ENCODE measurements at regions not wholly inside any gene's neighbourhood (a gene's known extent, or its start where the extent isn't known, plus 50 kb on each side); places are given as distances from the start of the nearest gene placed in this dataset.
A peak's percentile ranks its signal among the peaks of the same experiment; 100 is the strongest.
"Not testable (repeated sequence)": the region's sequence is repeated elsewhere in the genome, so short reads cannot be mapped to it uniquely, and the experiment has no call there.

- no peak overlapping the region for H3K9ac ChIP-seq (ENCODE audit: low read length)
- H4K20me1 ChIP-seq (ENCODE audit: insufficient read depth, low read length) = no peaks in the 10 kb centered on the region
- H3K79me2 ChIP-seq (ENCODE audit: low read length) = no peaks in the 10 kb centered on the region
- no peak overlapping the region for H3K4me2 ChIP-seq (ENCODE audit: low read length)
- H3K27me3 ChIP-seq (ENCODE audit: low read depth, low read length) = no peaks in the 10 kb centered on the region
- no peak overlapping the region for H2AFZ ChIP-seq (ENCODE audit: low read depth, low read length)
- no peak overlapping the region for H3K27ac ChIP-seq (ENCODE audit: low read length)
- H3K4me1 ChIP-seq (ENCODE audit: low read length) = no peaks in the 10 kb centered on the region
- TF ChIP-seq CTCF (IDR thresholded peaks at IDR 0.05; ENCODE audit: low read depth, low read length) (no peak), EZH2phosphoT487 (IDR thresholded peaks at IDR 0.05; ENCODE audit: low read depth) (no peak)
- no peaks in the 10 kb centered on the region for H3K36me3 ChIP-seq (replicated peaks; ENCODE audit: low read depth, low read length)
- no peaks in the 10 kb centered on the region for H3K9me3 ChIP-seq (ENCODE audit: insufficient read depth, low read length)
- no peak overlapping the region for H3K4me3 ChIP-seq (ENCODE audit: low read length)
These were observed 1430.0 kb upstream of the PRMT6 start for GRCh38 chr1:105626276-105626987.

- not testable (repeated sequence) for H3K79me2 ChIP-seq (ENCODE audit: low read length); H3K36me3 ChIP-seq (replicated peaks; ENCODE audit: low read depth, low read length); H3K27me3 ChIP-seq (ENCODE audit: low read depth, low read length); H4K20me1 ChIP-seq (ENCODE audit: insufficient read depth, low read length); H3K4me3 ChIP-seq (ENCODE audit: low read length); H3K9me3 ChIP-seq (ENCODE audit: insufficient read depth, low read length); H3K4me2 ChIP-seq (ENCODE audit: low read length); H3K4me1 ChIP-seq (ENCODE audit: low read length); H3K9ac ChIP-seq (ENCODE audit: low read length); H2AFZ ChIP-seq (ENCODE audit: low read depth, low read length); H3K27ac ChIP-seq (ENCODE audit: low read length)
These were observed 1425.2 kb upstream of the PRMT6 start for GRCh38 chr1:105631153-105631744.

GRCh38 chr1:105632342-105633196 lies 1423.9 kb upstream of the PRMT6 start:
- H3K4me1 ChIP-seq (ENCODE audit: low read length) = peaks cover 11% of the 10 kb centered on the region
- no peak overlapping the region for H2AFZ ChIP-seq (ENCODE audit: low read depth, low read length)
- no peak overlapping the region for H3K4me2 ChIP-seq (ENCODE audit: low read length)
- no peaks in the 10 kb centered on the region for H3K27me3 ChIP-seq (ENCODE audit: low read depth, low read length)
- no peak overlapping the region for H3K27ac ChIP-seq (ENCODE audit: low read length)
- no peaks in the 10 kb centered on the region for H3K36me3 ChIP-seq (replicated peaks; ENCODE audit: low read depth, low read length)
- H3K79me2 ChIP-seq (ENCODE audit: low read length) = no peaks in the 10 kb centered on the region
- no peaks in the 10 kb centered on the region for H4K20me1 ChIP-seq (ENCODE audit: insufficient read depth, low read length)
- no peaks in the 10 kb centered on the region for H3K9me3 ChIP-seq (ENCODE audit: insufficient read depth, low read length)
- H3K9ac ChIP-seq (ENCODE audit: low read length) = no peak overlapping the region
- no peak overlapping the region for H3K4me3 ChIP-seq (ENCODE audit: low read length)
- no peak for TF ChIP-seq CTCF (IDR thresholded peaks at IDR 0.05; ENCODE audit: low read depth, low read length)
- no peak for TF ChIP-seq EZH2phosphoT487 (IDR thresholded peaks at IDR 0.05; ENCODE audit: low read depth)

GRCh38 chr1:105636052-105636451 lies 1420.4 kb upstream of the PRMT6 start:
- Histone ChIP-seq H3K4me2 (ENCODE audit: low read length) (peak overlapping the region; percentile 21), H3K9ac (ENCODE audit: low read length) (no peak overlapping the region), H4K20me1 (ENCODE audit: insufficient read depth, low read length) (no peaks in the 10 kb centered on the region), H3K27me3 (ENCODE audit: low read depth, low read length) (no peaks in the 10 kb centered on the region), H3K4me3 (ENCODE audit: low read length) (no peak overlapping the region), H2AFZ (ENCODE audit: low read depth, low read length) (peak overlapping the region; percentile 66; the same call in 1 of the 2 replicates), H3K9me3 (ENCODE audit: insufficient read depth, low read length) (no peaks in the 10 kb centered on the region), H3K79me2 (ENCODE audit: low read length) (no peaks in the 10 kb centered on the region), H3K36me3 (replicated peaks; ENCODE audit: low read depth, low read length) (no peaks in the 10 kb centered on the region), H3K27ac (ENCODE audit: low read length) (no peak overlapping the region), H3K4me1 (ENCODE audit: low read length) (peaks cover 11% of the 10 kb centered on the region)
- TF ChIP-seq CTCF (IDR thresholded peaks at IDR 0.05; ENCODE audit: low read depth, low read length) (no peak), EZH2phosphoT487 (IDR thresholded peaks at IDR 0.05; ENCODE audit: low read depth) (no peak)

All from OCI-LY3 (cell line).